Loucy (cell line): ENCODE measurements at regions not wholly inside any gene's neighbourhood (a gene's known extent, or its start where the extent isn't known, plus 50 kb on each side); places are given as distances from the start of the nearest gene placed in this dataset.

Source experiments
- H2AFZ ChIP-seq: fragments of 200-600 bp; sonication (generic); 2 replicates; pipeline ENCODE4 v1.6.0; 2016; ENCODE audit warnings: antibody characterized with exemption, mild to moderate bottlenecking, low read length, moderate library complexity
- H3F3A ChIP-seq: fragments of 200-600 bp; 2 replicates; pipeline ENCODE4 v1.6.0; 2016; ENCODE audit warnings: antibody characterized with exemption, low read depth, mild to moderate bottlenecking
- H3K27me3 ChIP-seq: fragments of 200-600 bp; sonication (generic); 2 replicates; pipeline ENCODE4 v1.6.1; 2014; ENCODE audit warnings: low read length, mild to moderate bottlenecking; ENCODE audit not compliant: insufficient read depth, poor library complexity, severe bottlenecking
- H3K36me3 ChIP-seq: fragments of 200-600 bp; sonication (generic); 2 replicates; pipeline ENCODE4 v1.6.1; 2016; ENCODE audit warnings: low read length; ENCODE audit not compliant: insufficient read depth
- H3K4me1 ChIP-seq: fragments of 200-600 bp; sonication (generic); 2 replicates; pipeline ENCODE4 v1.5.1; 2014; ENCODE audit warnings: low read length, mild to moderate bottlenecking; ENCODE audit not compliant: insufficient read depth, poor library complexity, severe bottlenecking
- H3K4me2 ChIP-seq: fragments of 200-600 bp; sonication (generic); 2 replicates; pipeline ENCODE4 v1.6.0; 2014; ENCODE audit warnings: antibody characterized with exemption, low read length, low read depth, mild to moderate bottlenecking; ENCODE audit not compliant: poor library complexity, severe bottlenecking
- H3K4me3 ChIP-seq: fragments of 200-600 bp; sonication (generic); 2 replicates; pipeline ENCODE4 v1.5.1; 2014; ENCODE audit warnings: low read length, mild to moderate bottlenecking, mixed read lengths; ENCODE audit not compliant: poor library complexity, severe bottlenecking
- H3K79me2 ChIP-seq: fragments of 200-600 bp; sonication (generic); 2 replicates; pipeline ENCODE4 v1.6.1; 2014; ENCODE audit warnings: low read length; ENCODE audit not compliant: insufficient read depth
- H3K9ac ChIP-seq: fragments of 200-600 bp; sonication (generic); 2 replicates; pipeline ENCODE4 v1.6.0; 2014; ENCODE audit warnings: mild to moderate bottlenecking, low read depth, low read length, moderate library complexity; ENCODE audit not compliant: poor library complexity, severe bottlenecking
- H3K9me2 ChIP-seq: fragments of 200-600 bp; sonication (generic); replicated peaks from 2 replicates; pipeline ENCODE4 v1.6.1; 2016; ENCODE audit warnings: low read depth, low read length, mixed read lengths
- H3K9me3 ChIP-seq: fragments of 200-600 bp; sonication (generic); 2 replicates; pipeline ENCODE4 v1.6.1; 2014; ENCODE audit warnings: mild to moderate bottlenecking, antibody characterized with exemption, low read length, low read depth; ENCODE audit not compliant: insufficient read depth
- H4K20me1 ChIP-seq: fragments of 200-600 bp; sonication (generic); 2 replicates; pipeline ENCODE4 v1.6.0; 2014; ENCODE audit warnings: antibody characterized with exemption, low read length, mild to moderate bottlenecking; ENCODE audit not compliant: insufficient read depth, poor library complexity, severe bottlenecking
- CTCF ChIP-seq: fragments of 200-600 bp; sonication (generic); conservative IDR thresholded peaks from 2 replicates; pipeline ENCODE4 v1.5.1; 2014; ENCODE audit warnings: mild to moderate bottlenecking, antibody characterized with exemption, low read length
- EZH2phosphoT487 ChIP-seq: fragments of 200-600 bp; IDR thresholded peaks from 2 replicates; pipeline ENCODE4 v1.6.1; 2018; ENCODE audit warnings: antibody characterized with exemption, mild to moderate bottlenecking, moderate library complexity, borderline replicate concordance

- H3K9ac ChIP-seq = no peak overlapping the region
- peak overlapping the region; percentile 60 for H3K4me2 ChIP-seq
Measured at GRCh38 chr3:190983875-190984274, 121.4 kb upstream of the GMNC start.

GRCh38 chr3:190973771-190974170 is 111.3 kb upstream of the GMNC start:
- TF ChIP-seq CTCF = no peak
- no peak for TF ChIP-seq EZH2phosphoT487
- Histone ChIP-seq H3F3A (no peaks in the 10 kb centered on the region), H3K36me3 (no peaks in the 10 kb centered on the region), H4K20me1 (no peaks in the 10 kb centered on the region), H3K4me2 (no peak overlapping the region), H3K79me2 (no peaks in the 10 kb centered on the region), H3K4me1 (no peaks in the 10 kb centered on the region), H3K9ac (no peak overlapping the region), H3K4me3 (no peak overlapping the region), H2AFZ (no peak overlapping the region), H3K9me2 (no peaks in the 10 kb centered on the region), H3K27me3 (no peaks in the 10 kb centered on the region), H3K9me3 (no peaks in the 10 kb centered on the region)

More at GRCh38 chr3:190983875-190984274, 121.4 kb upstream of the GMNC start:
- Histone ChIP-seq H3K4me3 (peak overlapping the region; percentile 23), H3K9me3 (no peaks in the 10 kb centered on the region), H2AFZ (peak overlapping the region; percentile 23; the same call in 1 of the 2 replicates), H3K9me2 (no peaks in the 10 kb centered on the region), H3K79me2 (no peaks in the 10 kb centered on the region), H3K4me1 (peaks cover 5% of the 10 kb centered on the region), H3F3A (no peaks in the 10 kb centered on the region), H3K27me3 (no peaks in the 10 kb centered on the region), H4K20me1 (no peaks in the 10 kb centered on the region), H3K36me3 (no peaks in the 10 kb centered on the region)
- TF ChIP-seq EZH2phosphoT487 (no peak), CTCF (no peak)

GRCh38 chr3:190972840-190973270 is 110.4 kb upstream of the GMNC start:
- TF ChIP-seq CTCF = no peak
- TF ChIP-seq EZH2phosphoT487 = no peak
- H2AFZ ChIP-seq = no peak overlapping the region
- no peaks in the 10 kb centered on the region for H4K20me1 ChIP-seq
- H3K4me3 ChIP-seq = no peak overlapping the region
- no peaks in the 10 kb centered on the region for H3K9me3 ChIP-seq
- no peaks in the 10 kb centered on the region for H3K4me1 ChIP-seq
- H3K9me2 ChIP-seq = no peaks in the 10 kb centered on the region
- no peaks in the 10 kb centered on the region for H3F3A ChIP-seq
- H3K36me3 ChIP-seq = no peaks in the 10 kb centered on the region
- no peaks in the 10 kb centered on the region for H3K79me2 ChIP-seq
- H3K4me2 ChIP-seq = no peak overlapping the region
- no peaks in the 10 kb centered on the region for H3K27me3 ChIP-seq
- H3K9ac ChIP-seq = no peak overlapping the region
